WTC11 (cell line): ENCODE measurements at regions not wholly inside any gene's neighbourhood (a gene's known extent, or its start where the extent isn't known, plus 50 kb on each side); places are given as distances from the start of the nearest gene placed in this dataset.

Source experiments
- ATAC-seq: fragments of 200-7000 bp; cut with Tn5 transposase; 2 replicates; pipeline ENCODE4 v1.10.0; 2021; ENCODE audit warnings: mild to moderate bottlenecking, moderate library complexity
- CTCF ChIA-PET: fragments of 300-600 bp; sonication (Branson Sonifier 250); formaldehyde crosslinking; loops from one replicate; lab custom pipeline; 2021; ENCODE audit warnings: antibody characterized with exemption; lab: Charles Lee
- POLR2A ChIA-PET: fragments of 350-600 bp; sonication (Branson Sonifier 250); formaldehyde crosslinking; loops from one replicate; lab custom pipeline; 2021; ENCODE audit warnings: antibody characterized with exemption; lab: Charles Lee
- DNase-seq: peaks from one replicate; pipeline ENCODE4 v3.0.0; 2021; ENCODE audit warnings: low spot score
- H3K27ac Mint-ChIP-seq: 2 replicates; pipeline ENCODE4 v1.8.0; 2021; ENCODE audit warnings: mixed read lengths
- H3K27me3 Mint-ChIP-seq: 2 replicates; pipeline ENCODE4 v1.8.0; 2021; ENCODE audit warnings: low read depth, mild to moderate bottlenecking, moderate library complexity, mixed read lengths
- H3K36me3 Mint-ChIP-seq: 2 replicates; pipeline ENCODE4 v1.8.0; 2021; ENCODE audit warnings: mixed read lengths
- H3K4me1 Mint-ChIP-seq: 2 replicates; pipeline ENCODE4 v1.8.0; 2022; ENCODE audit warnings: mixed read lengths
- H3K4me3 Mint-ChIP-seq: 2 replicates; pipeline ENCODE4 v1.8.0; 2021; ENCODE audit warnings: mild to moderate bottlenecking, moderate library complexity, mixed read lengths
- H3K9me3 Mint-ChIP-seq: 2 replicates; pipeline ENCODE4 v1.8.0; 2021; ENCODE audit warnings: mixed read lengths
- E2F1 ChIP-seq: sonication (generic); formaldehyde crosslinking; IDR thresholded peaks from 2 replicates; pipeline ENCODE4 v1.8.0; 2022; ENCODE audit warnings: mild to moderate bottlenecking, missing genetic modification reagents
- ELF4 ChIP-seq: sonication (generic); formaldehyde crosslinking; IDR thresholded peaks from 2 replicates; pipeline ENCODE4 v1.8.1; 2022; ENCODE audit warnings: low read depth, mild to moderate bottlenecking, moderate library complexity, missing genetic modification reagents
- ETV6 ChIP-seq: sonication (generic); formaldehyde crosslinking; IDR thresholded peaks from 2 replicates; pipeline ENCODE4 v1.8.1; 2022; ENCODE audit warnings: mild to moderate bottlenecking, missing genetic modification reagents
- IRF2 ChIP-seq: sonication (generic); formaldehyde crosslinking; IDR thresholded peaks from 2 replicates; pipeline ENCODE4 v1.8.0; 2022; ENCODE audit warnings: low read depth, missing genetic modification reagents, borderline replicate concordance
- MLX ChIP-seq: sonication (generic); formaldehyde crosslinking; IDR thresholded peaks from 2 replicates; pipeline ENCODE4 v1.8.1; 2023; ENCODE audit warnings: mild to moderate bottlenecking, missing genetic modification reagents, moderate library complexity
- NR1H2 ChIP-seq: sonication (generic); formaldehyde crosslinking; IDR thresholded peaks from 2 replicates; pipeline ENCODE4 v1.9.0; 2021; ENCODE audit warnings: mild to moderate bottlenecking, moderate library complexity, missing genetic modification reagents
- RORB ChIP-seq: fragments of 250-450 bp; sonication (Bioruptor Pico); IDR thresholded peaks from 2 replicates; pipeline ENCODE4 v1.9.0; 2021; ENCODE audit warnings: mild to moderate bottlenecking
- SMAD4 ChIP-seq: sonication (generic); formaldehyde crosslinking; IDR thresholded peaks from 2 replicates; pipeline ENCODE4 v1.8.0; 2022; ENCODE audit warnings: mild to moderate bottlenecking, missing genetic modification reagents
- TCF7 ChIP-seq: sonication (generic); formaldehyde crosslinking; IDR thresholded peaks from 2 replicates; pipeline ENCODE4 v1.8.0; 2022; ENCODE audit warnings: mild to moderate bottlenecking, low read depth, missing genetic modification reagents, moderate library complexity
- TP53 ChIP-seq: sonication (generic); formaldehyde crosslinking; IDR thresholded peaks from 2 replicates; pipeline ENCODE4 v1.8.1; 2023; ENCODE audit warnings: mild to moderate bottlenecking, missing genetic modification reagents
- ZBTB43 ChIP-seq: sonication (generic); formaldehyde crosslinking; IDR thresholded peaks from 2 replicates; pipeline ENCODE4 v1.8.1; 2023; ENCODE audit warnings: mild to moderate bottlenecking, missing genetic modification reagents
- ZNF219 ChIP-seq: sonication (generic); formaldehyde crosslinking; IDR thresholded peaks from 2 replicates; pipeline ENCODE4 v1.8.0; 2023; ENCODE audit warnings: missing genetic modification reagents, mild to moderate bottlenecking, borderline replicate concordance
- ZNF396 ChIP-seq: fragments of 250-450 bp; sonication (Bioruptor Pico); IDR thresholded peaks from 2 replicates; pipeline ENCODE4 v1.8.0; 2021; ENCODE audit warnings: mild to moderate bottlenecking, moderate library complexity, borderline replicate concordance
- ZSCAN18 ChIP-seq: fragments of 250-450 bp; sonication (Bioruptor Pico); IDR thresholded peaks from 2 replicates; pipeline ENCODE4 v2.1.2; 2022; ENCODE audit warnings: mild to moderate bottlenecking, moderate library complexity
- TF ChIP-seq, protein P1 (sequence below): fragments of 200-600 bp; IDR thresholded peaks from 2 replicates; pipeline ENCODE4 v1.8.0; 2022; ENCODE audit warnings: antibody characterized with exemption
- TF ChIP-seq, protein P2 (sequence below): sonication (generic); formaldehyde crosslinking; IDR thresholded peaks from 2 replicates; pipeline ENCODE4 v1.8.0; 2022; ENCODE audit warnings: mild to moderate bottlenecking, missing genetic modification reagents

- no peak for TF ChIP-seq ZSCAN18
- no peak for TF ChIP-seq ELF4 (CRISPR knock-in tag)
- TF ChIP-seq E2F1: no peak
These were observed 259.6 kb downstream of the IGSF11 start (continued) for GRCh38 chr3:118775021-118775420.

- TF ChIP-seq, protein P1, sequence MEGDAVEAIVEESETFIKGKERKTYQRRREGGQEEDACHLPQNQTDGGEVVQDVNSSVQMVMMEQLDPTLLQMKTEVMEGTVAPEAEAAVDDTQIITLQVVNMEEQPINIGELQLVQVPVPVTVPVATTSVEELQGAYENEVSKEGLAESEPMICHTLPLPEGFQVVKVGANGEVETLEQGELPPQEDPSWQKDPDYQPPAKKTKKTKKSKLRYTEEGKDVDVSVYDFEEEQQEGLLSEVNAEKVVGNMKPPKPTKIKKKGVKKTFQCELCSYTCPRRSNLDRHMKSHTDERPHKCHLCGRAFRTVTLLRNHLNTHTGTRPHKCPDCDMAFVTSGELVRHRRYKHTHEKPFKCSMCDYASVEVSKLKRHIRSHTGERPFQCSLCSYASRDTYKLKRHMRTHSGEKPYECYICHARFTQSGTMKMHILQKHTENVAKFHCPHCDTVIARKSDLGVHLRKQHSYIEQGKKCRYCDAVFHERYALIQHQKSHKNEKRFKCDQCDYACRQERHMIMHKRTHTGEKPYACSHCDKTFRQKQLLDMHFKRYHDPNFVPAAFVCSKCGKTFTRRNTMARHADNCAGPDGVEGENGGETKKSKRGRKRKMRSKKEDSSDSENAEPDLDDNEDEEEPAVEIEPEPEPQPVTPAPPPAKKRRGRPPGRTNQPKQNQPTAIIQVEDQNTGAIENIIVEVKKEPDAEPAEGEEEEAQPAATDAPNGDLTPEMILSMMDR: no peak
- no peak for TF ChIP-seq NR1H2 (CRISPR knock-in tag)
- TF ChIP-seq ZNF219 (CRISPR knock-in tag): no peak
- no peak for TF ChIP-seq SMAD4 (CRISPR knock-in tag)
- no peak for TF ChIP-seq IRF2 (CRISPR knock-in tag)
- no peak for TF ChIP-seq ZBTB43 (CRISPR knock-in tag)
- no peak for TF ChIP-seq MLX (CRISPR knock-in tag)
- no peak for TF ChIP-seq ETV6 (CRISPR knock-in tag)
- no peak for TF ChIP-seq ZNF396 (CRISPR knock-in tag)
- TF ChIP-seq TP53 (CRISPR knock-in tag): no peak
- TF ChIP-seq RORB (CRISPR knock-in tag): no peak
- peaks cover 3% of the 10 kb centered on the region; the same call in 1 of the 2 replicates for H3K9me3 Mint-ChIP-seq
- H3K27me3 Mint-ChIP-seq: no peaks in the 10 kb centered on the region
- H3K27ac Mint-ChIP-seq: no peak overlapping the region
- DNase-seq (no peak), ATAC-seq (no peak)
- H3K4me3 Mint-ChIP-seq: no peak overlapping the region
- no peaks in the 10 kb centered on the region for H3K36me3 Mint-ChIP-seq
- POLR2A ChIA-PET: no interaction called here
- CTCF ChIA-PET: interaction anchor here (2.9 kb wide), 1 partner anchor 17 kb away, joined by 10 read pairs; no protein-coding TSS in a partner anchor
- peaks cover 21% of the 10 kb centered on the region for H3K4me1 Mint-ChIP-seq
These were observed 256.4 kb downstream of the IGSF11 start for GRCh38 chr3:118778201-118778600.

GRCh38 chr3:118781232-118781631 lies 253.4 kb downstream of the IGSF11 start:
- POLR2A ChIA-PET: no interaction called here

More at GRCh38 chr3:118781232-118781631, 253.4 kb downstream of the IGSF11 start:
- no peak for DNase-seq
- peaks cover 17% of the 10 kb centered on the region for H3K4me1 Mint-ChIP-seq
- H3K27me3 Mint-ChIP-seq: no peaks in the 10 kb centered on the region
- TF ChIP-seq, protein P2, sequence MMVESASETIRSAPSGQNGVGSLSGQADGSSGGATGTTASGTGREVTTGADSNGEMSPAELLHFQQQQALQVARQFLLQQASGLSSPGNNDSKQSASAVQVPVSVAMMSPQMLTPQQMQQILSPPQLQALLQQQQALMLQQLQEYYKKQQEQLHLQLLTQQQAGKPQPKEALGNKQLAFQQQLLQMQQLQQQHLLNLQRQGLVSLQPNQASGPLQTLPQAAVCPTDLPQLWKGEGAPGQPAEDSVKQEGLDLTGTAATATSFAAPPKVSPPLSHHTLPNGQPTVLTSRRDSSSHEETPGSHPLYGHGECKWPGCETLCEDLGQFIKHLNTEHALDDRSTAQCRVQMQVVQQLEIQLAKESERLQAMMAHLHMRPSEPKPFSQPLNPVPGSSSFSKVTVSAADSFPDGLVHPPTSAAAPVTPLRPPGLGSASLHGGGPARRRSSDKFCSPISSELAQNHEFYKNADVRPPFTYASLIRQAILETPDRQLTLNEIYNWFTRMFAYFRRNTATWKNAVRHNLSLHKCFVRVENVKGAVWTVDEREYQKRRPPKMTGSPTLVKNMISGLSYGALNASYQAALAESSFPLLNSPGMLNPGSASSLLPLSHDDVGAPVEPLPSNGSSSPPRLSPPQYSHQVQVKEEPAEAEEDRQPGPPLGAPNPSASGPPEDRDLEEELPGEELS (CRISPR knock-in tag): no peak
- no peak for TF ChIP-seq TCF7 (CRISPR knock-in tag)
- no peak overlapping the region for H3K4me3 Mint-ChIP-seq
- CTCF ChIA-PET: no interaction called here
- H3K27ac Mint-ChIP-seq: no peak overlapping the region
- no peaks in the 10 kb centered on the region for H3K36me3 Mint-ChIP-seq
- no peaks in the 10 kb centered on the region for H3K9me3 Mint-ChIP-seq
- peak; percentile 44; the same call in 1 of the 2 replicates for ATAC-seq
